ENCODE measurements at regions not wholly inside any gene's neighbourhood (a gene's known extent, or its start where the extent isn't known, plus 50 kb on each side); places are given as distances from the start of the nearest gene placed in this dataset.
"Not testable (repeated sequence)": the region's sequence is repeated elsewhere in the genome, so short reads cannot be mapped to it uniquely, and the experiment has no call there.

GRCh38 chr5:71343994-71344393, 111.5 kb upstream of the BDP1 start:
- not testable (repeated sequence) for FAIRE-seq

DNA sequence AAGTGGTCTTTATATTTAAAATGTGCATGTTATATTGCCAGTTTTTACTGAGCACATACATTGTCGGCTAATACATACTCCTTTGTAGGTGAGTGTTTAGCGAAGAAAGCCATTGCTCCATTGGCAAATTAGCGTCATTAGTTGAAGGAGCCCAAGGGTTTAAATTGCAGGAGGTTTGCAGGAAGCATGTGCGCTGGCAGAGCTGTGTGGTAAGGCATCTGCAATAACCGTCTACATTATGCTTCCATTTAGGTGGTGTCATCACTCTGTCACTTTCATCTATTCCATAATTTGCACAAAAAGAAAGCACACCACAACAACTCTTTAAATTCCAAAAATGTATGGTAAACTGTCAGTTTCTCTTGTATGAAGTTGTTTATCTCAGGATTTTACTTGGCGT, 82.8 kb upstream of the BDP1 start:
- not testable (repeated sequence) for DNase-seq (ENCODE audit: insufficient read length, low spot score)
- FAIRE-seq, result peak; percentile 83

More at GRCh38 chr5:71343994-71344393, 111.5 kb upstream of the BDP1 start:
- not testable (repeated sequence) for DNase-seq (ENCODE audit: insufficient read length, low spot score)

- DNase-seq (ENCODE audit: insufficient read length, low spot score), result not testable (repeated sequence)
- peak; percentile 76 for FAIRE-seq
Observed at GRCh38 chr5:71373054-71373734, 82.3 kb upstream of the BDP1 start.

- DNase-seq (ENCODE audit: insufficient read length, low spot score), result not testable (repeated sequence)
- peak; percentile 57 for FAIRE-seq
Observed at GRCh38 chr5:71384204-71384603, 71.2 kb upstream of the BDP1 start.

- no peak for DNase-seq (ENCODE audit: insufficient read length, low spot score)
- no peak for FAIRE-seq
Observed at GRCh38 chr5:71384706-71385105, 70.7 kb upstream of the BDP1 start.

DNA sequence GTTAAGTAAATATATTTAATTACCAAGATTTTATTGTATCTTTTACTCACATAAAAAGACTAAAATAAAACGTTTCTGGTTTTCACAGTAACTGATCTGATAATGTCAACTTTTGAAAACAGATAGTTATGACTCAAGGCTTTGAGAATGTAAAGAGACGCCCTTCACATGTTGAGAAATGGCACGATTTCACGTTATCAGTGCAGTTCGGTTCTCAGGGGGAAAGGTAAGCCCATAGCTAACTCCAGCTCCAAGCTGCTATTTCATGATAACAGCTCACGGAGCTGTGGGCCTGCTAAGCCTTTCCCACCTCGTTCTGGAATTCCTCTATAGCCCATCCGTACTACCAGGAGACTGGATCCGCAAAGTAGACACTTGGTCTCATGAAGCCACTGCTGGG, 70.2 kb upstream of the BDP1 start:
- DNase-seq (ENCODE audit: insufficient read length, low spot score), result not testable (repeated sequence)
- FAIRE-seq, result peak; percentile 75

- DNase-seq (ENCODE audit: insufficient read length, low spot score), result not testable (repeated sequence)
- peak; percentile 4 for FAIRE-seq
Observed at GRCh38 chr5:71388184-71388583, 67.3 kb upstream of the BDP1 start.

GRCh38 chr5:71398400-71398799, 57.1 kb upstream of the BDP1 start:
- FAIRE-seq; DNase-seq (ENCODE audit: insufficient read length, low spot score): not testable (repeated sequence)

DNA sequence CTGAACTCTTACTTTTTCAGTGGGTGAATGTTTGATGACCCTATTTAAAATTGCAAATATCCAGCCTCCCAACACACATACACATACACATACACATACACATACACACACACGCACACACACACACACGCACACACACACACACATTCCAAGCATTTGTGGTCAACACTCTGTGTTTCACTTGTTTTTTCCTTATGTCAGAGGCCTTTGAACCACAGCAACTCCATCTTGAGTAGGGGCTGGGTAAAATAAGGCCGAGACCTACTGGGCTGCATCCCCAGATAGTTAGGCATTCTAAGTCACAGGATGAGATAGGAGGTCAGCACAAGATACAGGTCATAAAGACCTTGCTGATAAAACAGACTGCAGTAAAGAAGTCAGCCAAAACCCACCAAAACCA, 56.6 kb upstream of the BDP1 start:
- DNase-seq (ENCODE audit: insufficient read length, low spot score), result not testable (repeated sequence)
- peak; percentile 4 for FAIRE-seq

- not testable (repeated sequence) for DNase-seq (ENCODE audit: insufficient read length, low spot score); FAIRE-seq
Observed at GRCh38 chr5:71399443-71399842, 56.0 kb upstream of the BDP1 start.

GRCh38 chr5:71400626-71401025, 54.8 kb upstream of the BDP1 start:
- not testable (repeated sequence) for DNase-seq (ENCODE audit: insufficient read length, low spot score); FAIRE-seq

GRCh38 chr5:71401150-71401549, 54.3 kb upstream of the BDP1 start:
- DNase-seq (ENCODE audit: insufficient read length, low spot score); FAIRE-seq: not testable (repeated sequence)

- DNase-seq (ENCODE audit: insufficient read length, low spot score); FAIRE-seq: not testable (repeated sequence)
Observed at GRCh38 chr5:71401564-71401963, 53.9 kb upstream of the BDP1 start.

GRCh38 chr5:71404441-71404840, 51.0 kb upstream of the BDP1 start:
- not testable (repeated sequence) for DNase-seq (ENCODE audit: insufficient read length, low spot score); FAIRE-seq

GRCh38 chr5:71404936-71405335, 50.5 kb upstream of the BDP1 start:
- DNase-seq (ENCODE audit: insufficient read length, low spot score); FAIRE-seq: not testable (repeated sequence)
